ENCODE measurements at regions not wholly inside any gene's neighbourhood (a gene's known extent, or its start where the extent isn't known, plus 50 kb on each side); places are given as distances from the start of the nearest gene placed in this dataset.
"Not testable (repeated sequence)": the region's sequence is repeated elsewhere in the genome, so short reads cannot be mapped to it uniquely, and the experiment has no call there.

GRCh38 chr1:182301467-182302198, 90.0 kb downstream of the GLUL start:
- Mint-ChIP-seq H3K36me3 (ENCODE audit: insufficient read depth, unreplicated experiment) (no peaks in the 10 kb centered on the region), H3K27me3 (ENCODE audit: unreplicated experiment) (no peaks in the 10 kb centered on the region), H3K4me3 (ENCODE audit: low read depth, unreplicated experiment) (no peak overlapping the region), H3K9me3 (ENCODE audit: low read depth, unreplicated experiment) (no peaks in the 10 kb centered on the region), H3K4me1 (ENCODE audit: low read depth, unreplicated experiment) (peaks cover 31% of the 10 kb centered on the region), H3K27ac (ENCODE audit: unreplicated experiment) (peak overlapping the region; percentile 43)
- no peak for TF ChIP-seq CTCF (IDR thresholded peaks at IDR 0.05; ENCODE audit: unreplicated experiment)
- DNase-seq = peak; percentile 57
- CTCF ChIA-PET = interaction anchor here (1.1 to 2.7 kb wide), 3 partner anchors 90 to 159 kb away, joined by 3 to 10 read pairs (median 3); partner anchors contain the start of gene GLUL
- intact Hi-C loops (cut with micrococcal nuclease; ENCODE audit: unreplicated experiment) = loop anchor here (2.0 kb wide), 3 partner anchors 95 to 217 kb away; no protein-coding TSS in a partner anchor
- BruUV-seq (replicated peaks) = no TSS peak

GRCh38 chr1:182301026-182301436, 90.6 kb downstream of the GLUL start:
- no peak overlapping the region for H3K4me3 Mint-ChIP-seq (ENCODE audit: low read depth, unreplicated experiment)
- no peaks in the 10 kb centered on the region for H3K9me3 Mint-ChIP-seq (ENCODE audit: low read depth, unreplicated experiment)
- no TSS peak for BruUV-seq (replicated peaks)
- no peak for DNase-seq
- CTCF ChIA-PET = interaction anchor here (1.1 to 2.7 kb wide), 3 partner anchors 91 to 158 kb away, joined by 3 to 10 read pairs (median 3); partner anchors contain the start of gene GLUL
- intact Hi-C loops (cut with micrococcal nuclease; ENCODE audit: unreplicated experiment) = loop anchor here (2.0 kb wide), 2 partner anchors 96 to 216 kb away; no protein-coding TSS in a partner anchor
- no peak overlapping the region for H3K27ac Mint-ChIP-seq (ENCODE audit: unreplicated experiment)
- no peak for TF ChIP-seq CTCF (IDR thresholded peaks at IDR 0.05; ENCODE audit: unreplicated experiment)
- H3K36me3 Mint-ChIP-seq (ENCODE audit: insufficient read depth, unreplicated experiment) = no peaks in the 10 kb centered on the region
- no peaks in the 10 kb centered on the region for H3K27me3 Mint-ChIP-seq (ENCODE audit: unreplicated experiment)
- H3K4me1 Mint-ChIP-seq (ENCODE audit: low read depth, unreplicated experiment) = peaks cover 31% of the 10 kb centered on the region

GRCh38 chr1:182299728-182300616, 91.6 kb downstream of the GLUL start:
- no peak overlapping the region for H3K4me3 Mint-ChIP-seq (ENCODE audit: low read depth, unreplicated experiment)
- no peaks in the 10 kb centered on the region for H3K27me3 Mint-ChIP-seq (ENCODE audit: unreplicated experiment)
- peak; percentile 60 for DNase-seq
- CTCF ChIA-PET = interaction anchor here (1.0 to 2.7 kb wide), 3 partner anchors 9 to 97 kb away, joined by 3 to 10 read pairs (median 6); no protein-coding TSS in a partner anchor
- intact Hi-C loops (cut with micrococcal nuclease; ENCODE audit: unreplicated experiment) = loop anchor here (1.0 to 2.0 kb wide), 3 partner anchors 91 to 215 kb away; partner anchors contain the start of gene GLUL
- no peaks in the 10 kb centered on the region for H3K36me3 Mint-ChIP-seq (ENCODE audit: insufficient read depth, unreplicated experiment)
- peak overlapping the region; percentile 3 for H3K27ac Mint-ChIP-seq (ENCODE audit: unreplicated experiment)
- peaks cover 31% of the 10 kb centered on the region for H3K4me1 Mint-ChIP-seq (ENCODE audit: low read depth, unreplicated experiment)
- TF ChIP-seq CTCF (IDR thresholded peaks at IDR 0.05; ENCODE audit: unreplicated experiment) = no peak
- no peaks in the 10 kb centered on the region for H3K9me3 Mint-ChIP-seq (ENCODE audit: low read depth, unreplicated experiment)
- BruUV-seq (replicated peaks) = no TSS peak

GRCh38 chr1:182299054-182299727, 92.4 kb downstream of the GLUL start:
- BruUV-seq (replicated peaks); H3K4me3 Mint-ChIP-seq (ENCODE audit: low read depth, unreplicated experiment); H3K27me3 Mint-ChIP-seq (ENCODE audit: unreplicated experiment); intact Hi-C loops (cut with micrococcal nuclease; ENCODE audit: unreplicated experiment); H3K9me3 Mint-ChIP-seq (ENCODE audit: low read depth, unreplicated experiment); DNase-seq; H3K36me3 Mint-ChIP-seq (ENCODE audit: insufficient read depth, unreplicated experiment): not testable (repeated sequence)
- CTCF ChIA-PET = interaction anchor here (0.7 to 1.1 kb wide), 4 partner anchors 9 to 190 kb away, joined by 3 to 6 read pairs (median 3); no protein-coding TSS in a partner anchor
- Mint-ChIP-seq H3K4me1 (ENCODE audit: low read depth, unreplicated experiment) (peaks cover 31% of the 10 kb centered on the region), H3K27ac (ENCODE audit: unreplicated experiment) (peak overlapping the region; percentile 3)

All from Calu3 (cell line).